ENCODE measurements at regions not wholly inside any gene's neighbourhood (a gene's known extent, or its start where the extent isn't known, plus 50 kb on each side); places are given as distances from the start of the nearest gene placed in this dataset.
"Not testable (repeated sequence)": the region's sequence is repeated elsewhere in the genome, so short reads cannot be mapped to it uniquely, and the experiment has no call there.

DNA sequence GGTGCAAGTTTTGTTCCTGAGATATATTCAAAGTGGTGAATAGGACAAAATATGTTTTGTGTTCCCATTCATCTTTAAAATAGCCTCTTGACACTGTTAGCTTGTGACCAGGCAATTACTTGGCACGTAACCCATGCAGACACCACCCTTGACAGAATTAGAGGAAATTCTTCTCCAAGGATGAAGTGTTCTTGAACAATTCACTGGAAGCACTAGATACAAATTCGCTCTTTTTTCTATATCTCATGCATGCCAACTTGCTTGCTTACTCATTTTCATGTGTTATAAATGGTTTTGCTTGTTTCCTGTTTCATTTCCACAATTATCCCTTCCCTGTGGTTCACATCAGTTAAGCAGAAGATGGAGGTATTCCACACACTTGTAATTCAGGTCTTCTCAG, 105.2 kb upstream of the MAN1A1 start:
- DNase-seq, result no peak
- intact Hi-C loops (cut with DNase I), result no loop called here

DNA sequence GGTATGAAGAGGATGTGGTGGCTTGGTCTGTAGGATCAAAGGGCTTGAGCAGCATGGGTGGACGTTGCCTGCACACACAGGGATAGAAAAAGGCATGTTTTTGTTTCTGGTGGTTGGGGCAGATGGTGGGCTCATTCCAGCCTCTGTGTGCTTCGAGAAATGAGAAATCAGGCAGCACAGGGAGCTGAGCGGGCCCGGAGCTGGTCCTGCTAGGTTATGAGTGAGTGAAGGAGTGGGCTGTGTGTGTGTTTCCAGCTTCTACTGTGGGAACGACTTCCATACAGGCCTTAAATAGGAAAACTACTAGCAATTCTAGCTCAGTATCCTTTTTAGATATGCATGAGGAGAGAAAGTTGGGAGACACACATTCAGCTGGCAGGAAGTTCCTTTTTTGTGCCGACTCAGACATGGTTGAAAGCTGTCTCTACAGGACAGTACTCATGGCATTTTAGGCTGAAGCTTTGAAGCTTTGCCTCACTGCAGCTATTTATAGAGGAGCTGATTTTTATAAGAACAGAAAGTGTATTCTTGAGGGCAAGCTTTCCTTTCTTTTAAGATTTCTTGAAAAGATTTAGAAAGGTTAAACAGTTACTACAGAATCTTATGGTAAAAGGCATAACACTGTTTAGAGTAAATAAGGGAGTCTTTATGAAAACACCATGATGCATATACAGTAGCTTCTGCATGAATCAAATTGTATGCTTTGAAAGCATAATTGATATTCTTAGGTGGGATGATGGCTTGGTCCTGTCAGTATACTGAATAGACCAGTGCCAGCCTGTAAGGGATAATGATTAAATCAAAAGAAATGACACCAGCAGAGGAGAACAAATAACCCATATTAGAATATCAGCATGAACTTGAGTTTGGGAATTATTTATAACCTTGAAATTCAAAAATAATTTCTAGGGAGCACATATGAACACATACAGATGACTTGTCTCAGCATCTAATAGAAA, 104.0 kb upstream of the MAN1A1 start:
- intact Hi-C loops (cut with DNase I), result no loop called here

DNA sequence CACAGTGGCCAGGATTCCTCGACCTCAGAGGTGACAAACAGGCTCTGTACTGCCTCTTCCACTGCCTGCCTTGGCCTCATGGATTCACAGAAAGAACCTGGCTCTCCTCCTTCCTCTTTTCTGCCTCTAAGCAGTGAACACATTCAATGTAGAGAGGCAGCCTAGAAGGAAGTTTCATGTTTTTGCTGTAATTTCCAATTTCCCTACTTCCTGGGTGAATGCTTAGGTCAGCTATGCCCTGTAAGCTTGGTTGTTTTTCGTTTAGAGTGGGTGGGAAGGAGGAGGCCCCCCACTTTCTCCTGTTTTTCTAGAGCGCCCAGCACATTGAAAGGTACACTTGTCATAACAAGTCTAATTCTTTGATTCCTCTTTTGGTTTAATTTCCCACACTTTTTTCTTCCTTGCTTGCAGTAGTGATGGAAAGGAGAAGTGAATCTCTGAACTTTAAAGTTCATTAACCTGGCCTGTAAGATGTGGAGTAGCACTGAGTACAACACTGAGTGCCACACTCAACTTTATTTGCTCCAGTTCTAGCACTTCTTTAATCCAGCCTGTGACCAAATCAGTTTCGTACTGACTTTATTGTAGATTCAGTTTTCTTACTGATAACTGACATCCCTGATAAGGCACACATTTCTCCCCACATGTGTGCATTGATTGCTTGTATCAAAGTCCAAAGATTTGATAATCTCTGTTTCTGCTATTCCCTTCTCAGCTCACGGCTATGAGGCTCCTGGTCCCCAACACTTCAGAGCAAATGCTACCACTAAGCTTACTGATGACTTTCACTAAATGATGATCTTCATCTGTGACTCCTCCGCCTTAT, 100.0 kb upstream of the MAN1A1 start:
- no peak for DNase-seq
- intact Hi-C loops (cut with DNase I), result no loop called here

More for the DNA sequence above, 104.0 kb upstream of the MAN1A1 start:
- peak in 7 of 10 donors; percentile 10 to 72 (median 19) for DNase-seq

DNA sequence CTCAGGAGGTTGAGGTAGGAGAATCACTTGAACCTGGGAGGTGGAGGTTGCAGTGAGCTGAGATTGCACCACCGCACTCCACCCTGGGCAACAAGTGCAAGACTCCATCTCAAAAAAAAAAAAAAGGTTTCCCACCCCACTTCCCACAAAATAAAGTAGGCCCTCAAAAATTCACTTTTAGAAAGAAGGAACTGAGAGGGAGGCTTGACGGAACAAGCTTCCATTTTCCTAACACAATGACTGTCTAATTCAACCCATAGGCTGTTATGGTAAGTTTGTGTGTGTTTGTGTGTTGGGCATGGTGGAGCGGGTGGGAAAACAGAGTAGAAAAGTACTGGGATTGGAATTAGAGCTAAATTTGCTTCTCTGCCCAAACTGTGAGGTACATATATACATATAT, 98.4 kb upstream of the MAN1A1 start:
- no peak for DNase-seq
- intact Hi-C loops (cut with DNase I), result no loop called here

DNA sequence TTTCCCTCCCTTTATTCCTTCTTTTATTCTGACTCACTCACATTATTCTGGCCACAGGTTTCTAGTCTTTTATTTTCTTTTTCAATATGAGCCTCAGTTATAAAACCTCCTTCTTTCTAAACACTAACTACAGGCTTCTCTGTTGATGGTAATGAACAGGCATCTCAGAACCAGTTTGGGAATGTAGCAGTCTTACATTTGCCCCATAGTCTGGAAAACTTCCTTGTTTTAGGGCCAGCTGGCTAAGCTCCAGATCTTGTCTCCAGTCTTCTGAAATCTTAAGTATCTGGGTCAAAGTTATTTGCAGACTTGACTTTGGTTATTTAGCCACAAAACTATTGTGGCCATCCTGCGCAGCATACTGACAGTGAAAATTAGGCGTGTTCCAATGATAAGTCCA, 97.0 kb upstream of the MAN1A1 start:
- intact Hi-C loops (cut with DNase I), result no loop called here
- no peak for DNase-seq

DNA sequence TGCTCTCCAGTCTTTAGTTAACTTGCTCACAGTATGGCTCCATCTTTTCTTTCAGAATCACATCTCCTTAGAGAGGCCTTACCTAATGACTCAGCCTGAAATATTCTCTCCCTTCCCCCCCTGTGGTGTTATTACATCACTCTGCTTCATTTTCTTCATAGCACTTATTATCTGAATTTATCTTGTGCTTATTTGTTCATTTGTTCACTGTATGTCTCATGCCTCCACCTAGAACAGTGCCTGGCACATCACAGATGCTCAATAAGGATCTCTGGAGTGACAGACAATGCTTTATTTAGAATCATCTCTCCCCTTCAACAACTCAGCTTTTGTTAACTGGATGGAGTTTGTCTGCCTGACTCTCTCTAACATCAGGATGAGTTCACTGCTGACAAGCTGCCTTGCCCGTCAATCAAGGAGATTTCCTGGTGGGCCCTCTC, 96.6 kb upstream of the MAN1A1 start:
- DNase-seq, result no peak
- intact Hi-C loops (cut with DNase I), result no loop called here

DNA sequence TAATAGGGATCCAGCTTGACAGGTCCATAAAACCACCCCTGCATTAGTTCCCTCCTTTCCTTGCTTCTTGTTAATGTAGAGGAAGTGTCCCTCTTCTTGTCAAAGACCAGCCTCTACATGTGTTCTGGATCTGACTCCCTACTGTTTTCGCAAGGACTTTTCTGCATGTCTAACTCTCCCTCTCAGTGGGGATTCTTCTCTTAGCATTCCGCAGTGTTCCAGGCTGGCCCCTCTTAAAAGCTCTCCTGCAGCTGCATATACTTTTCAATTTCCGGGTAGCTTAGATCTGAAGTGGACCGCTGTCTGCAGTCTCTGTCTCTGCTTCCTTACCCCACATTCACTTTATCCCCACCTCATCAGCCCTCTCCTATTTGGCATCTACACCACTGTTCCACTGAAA, 96.1 kb upstream of the MAN1A1 start:
- no peak for DNase-seq
- intact Hi-C loops (cut with DNase I), result no loop called here

DNA sequence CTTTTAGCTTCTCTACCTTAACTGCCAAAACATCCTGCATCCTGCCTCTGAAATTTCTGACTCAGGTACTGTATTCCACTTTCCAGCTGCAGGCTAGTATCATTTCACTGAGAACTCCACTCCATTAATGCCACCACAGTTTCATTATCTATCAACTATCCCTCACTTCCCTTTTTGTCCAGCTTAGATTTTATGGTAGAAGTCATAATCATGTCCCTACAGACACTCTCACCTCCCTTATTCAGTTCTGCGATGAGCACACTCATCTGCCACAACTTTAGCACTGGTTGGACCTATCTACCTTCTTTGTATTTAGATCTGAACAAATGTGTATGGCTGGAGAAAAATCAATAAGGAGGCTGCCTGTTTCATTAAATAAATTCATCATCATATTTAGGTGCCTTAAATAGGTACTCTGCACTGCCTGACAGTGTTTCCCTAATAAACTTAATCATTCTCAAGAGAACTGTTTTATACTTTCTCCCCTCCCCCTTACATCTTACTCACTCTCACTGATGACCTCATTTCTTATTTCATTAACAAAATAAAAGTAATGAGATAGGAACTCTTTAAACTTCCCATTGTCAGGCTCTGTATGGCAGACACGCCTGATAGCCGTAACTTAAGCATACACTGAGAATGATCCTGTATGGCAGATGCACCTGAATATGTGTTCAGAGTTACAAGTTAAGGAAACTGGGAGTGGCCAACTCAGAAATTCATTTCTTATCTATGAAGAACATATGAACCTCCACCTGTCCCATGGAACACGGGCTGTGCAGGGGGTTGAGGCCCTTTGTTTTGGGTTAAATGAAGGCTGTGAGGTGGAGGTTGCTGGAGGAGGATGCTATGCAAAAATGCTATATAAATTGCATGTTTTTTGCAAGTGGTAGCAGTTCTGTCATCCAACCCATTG, 95.3 kb upstream of the MAN1A1 start:
- intact Hi-C loops (cut with DNase I), result no loop called here
- no peak for DNase-seq

DNA sequence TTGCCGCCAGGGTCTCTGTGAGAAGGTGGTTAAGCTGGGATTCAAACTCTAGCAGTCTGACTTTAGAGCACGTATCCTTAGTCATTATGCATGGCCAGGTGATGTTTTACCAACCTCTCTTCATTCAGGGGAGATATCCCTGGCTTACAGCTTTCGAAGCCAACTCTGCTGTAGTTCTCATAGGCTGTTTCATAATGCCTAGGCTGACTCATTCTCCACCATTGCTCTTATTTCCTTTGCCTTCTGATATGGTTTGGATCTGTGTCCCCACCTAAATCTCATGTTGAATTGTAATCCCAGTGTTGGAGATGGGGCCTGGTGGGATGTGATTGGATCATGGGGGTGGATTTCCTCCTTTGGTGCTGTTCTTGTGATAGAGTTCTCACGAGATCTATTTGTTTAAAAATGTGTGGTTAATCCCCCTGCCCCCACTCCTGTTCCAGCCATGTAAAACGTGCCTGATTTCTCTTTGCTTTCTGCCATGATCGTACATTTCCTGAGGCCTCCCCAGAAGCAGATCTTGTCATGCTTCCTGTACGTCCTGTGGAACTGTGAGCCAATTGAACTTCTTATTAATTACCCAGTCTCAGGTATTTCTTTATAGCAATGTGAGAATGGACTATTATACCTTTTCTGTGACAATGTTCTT, 94.6 kb upstream of the MAN1A1 start:
- intact Hi-C loops (cut with DNase I), result no loop called here
- DNase-seq, result no peak

DNA sequence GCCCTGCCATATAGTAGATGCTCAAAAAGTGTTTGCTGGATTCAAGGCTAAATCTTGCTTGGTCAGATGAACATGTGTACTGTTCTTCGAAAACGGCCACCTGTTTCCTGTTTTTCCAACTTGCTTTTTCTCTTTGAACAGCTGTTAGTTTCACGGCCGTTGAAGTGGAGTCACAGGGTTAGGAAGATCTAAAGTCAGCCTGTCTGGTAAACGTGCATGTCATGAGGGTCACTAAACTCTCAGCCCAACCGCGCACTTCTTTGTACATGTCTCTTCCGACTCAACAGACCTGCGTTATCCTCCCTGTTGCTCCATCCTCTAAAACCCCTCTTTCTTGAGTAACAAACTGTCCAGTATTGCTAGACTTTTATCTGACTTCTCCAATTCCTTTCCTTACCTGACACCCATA, 93.2 kb upstream of the MAN1A1 start:
- intact Hi-C loops (cut with DNase I), result no loop called here
- no peak for DNase-seq

DNA sequence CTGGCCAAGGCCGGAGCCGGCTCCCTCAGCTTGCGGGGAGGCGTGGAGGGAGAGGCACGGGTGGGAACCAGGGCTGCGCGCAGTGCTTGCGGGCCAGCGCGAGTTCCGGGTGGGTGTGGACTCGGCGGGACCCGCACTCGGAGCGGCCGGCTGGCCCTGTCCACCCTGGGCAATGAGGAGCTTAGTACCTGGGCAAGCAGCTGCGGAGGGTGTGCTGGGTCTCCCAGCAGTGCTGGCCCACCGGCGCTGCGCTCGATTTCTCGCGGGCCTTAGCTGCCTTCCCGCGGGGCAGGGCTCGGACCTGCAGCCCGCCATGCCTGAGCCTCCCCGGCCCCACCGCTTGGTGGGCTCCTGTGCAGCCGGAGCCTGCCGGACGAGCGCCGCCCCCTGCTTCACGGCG, 91.4 kb upstream of the MAN1A1 start:
- DNase-seq, result peak in 3 of 10 donors; percentile 57 to 74 (median 72)
- intact Hi-C loops (cut with DNase I), result no loop called here

DNA sequence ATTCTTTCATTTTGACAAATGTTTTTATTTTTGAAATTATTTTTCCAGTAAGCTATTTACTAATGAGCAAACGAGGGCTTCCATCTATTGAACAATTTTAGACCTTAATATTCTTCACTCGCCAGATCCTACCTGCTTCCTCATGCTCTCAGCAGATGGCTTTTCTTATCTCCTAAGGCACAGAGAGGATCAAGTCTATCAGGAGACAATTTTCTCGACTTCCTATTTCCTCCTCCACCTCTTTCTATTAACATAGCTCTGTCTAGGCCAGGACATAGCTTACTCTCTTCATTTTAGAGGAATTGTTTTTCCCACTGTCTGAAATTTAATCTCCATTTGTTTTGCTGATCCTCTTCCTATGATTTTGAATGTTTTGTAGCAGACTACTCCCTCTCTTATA, 87.0 kb upstream of the MAN1A1 start:
- intact Hi-C loops (cut with DNase I), result no loop called here
- DNase-seq, result no peak

DNA sequence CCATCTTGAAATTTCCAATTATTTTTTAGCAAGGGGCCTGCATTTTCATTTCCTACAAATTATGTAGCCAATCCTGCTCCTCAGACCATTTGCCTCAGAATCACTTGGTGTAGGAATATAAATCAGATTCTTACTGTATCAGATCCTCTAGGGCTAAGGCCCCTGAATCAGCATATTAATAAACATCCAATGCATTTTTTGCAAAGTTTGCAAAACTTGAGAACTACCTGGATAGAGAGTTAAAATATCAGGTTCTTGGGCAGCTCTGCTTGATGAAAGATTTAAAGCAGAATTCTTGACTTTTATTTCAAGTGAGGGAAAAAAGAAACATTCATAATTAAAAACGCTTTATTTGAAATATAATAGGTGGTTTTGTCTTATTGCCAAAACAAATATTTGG, 82.2 kb upstream of the MAN1A1 start:
- no peak for DNase-seq
- intact Hi-C loops (cut with DNase I), result no loop called here

DNA sequence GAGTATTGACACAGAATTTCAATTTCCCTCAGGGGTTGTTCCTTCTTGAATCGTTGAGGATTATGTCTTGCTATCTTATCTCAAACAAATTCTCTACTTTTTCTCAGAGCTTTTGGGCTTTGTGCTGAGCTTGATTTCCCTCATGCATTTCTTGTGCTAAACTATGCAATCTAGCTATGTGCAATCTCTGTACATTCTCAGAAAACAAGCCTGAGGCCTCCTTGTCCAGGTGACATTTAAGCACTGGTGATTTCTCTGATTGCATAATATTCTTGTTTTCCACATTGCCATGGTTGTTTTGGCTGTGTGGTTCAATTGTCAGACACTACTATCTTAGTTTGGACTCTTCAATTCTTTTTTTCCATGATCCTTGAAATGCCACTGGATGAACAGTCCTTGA, 81.2 kb upstream of the MAN1A1 start:
- intact Hi-C loops (cut with DNase I), result no loop called here
- no peak for DNase-seq

DNA sequence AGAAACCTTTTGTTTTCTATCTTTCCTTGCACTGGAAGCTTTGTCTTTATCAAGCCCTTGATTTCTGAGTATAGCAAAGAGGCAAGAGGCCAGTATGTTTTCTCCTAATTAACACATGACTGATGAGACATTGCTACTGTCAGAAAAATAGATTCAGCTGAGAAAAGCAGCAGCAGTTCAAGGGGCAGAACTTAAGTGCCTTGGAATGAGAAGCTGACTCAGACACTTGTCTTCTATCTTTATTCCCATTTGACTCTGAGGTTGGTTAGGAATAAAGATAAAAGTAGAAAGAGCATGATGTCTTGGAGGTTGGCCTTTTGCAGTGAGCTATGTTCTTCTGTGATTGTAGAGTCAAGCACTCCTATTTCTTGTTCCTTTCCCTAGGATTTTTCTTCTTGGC, 79.1 kb upstream of the MAN1A1 start:
- intact Hi-C loops (cut with DNase I), result no loop called here
- no peak for DNase-seq

DNA sequence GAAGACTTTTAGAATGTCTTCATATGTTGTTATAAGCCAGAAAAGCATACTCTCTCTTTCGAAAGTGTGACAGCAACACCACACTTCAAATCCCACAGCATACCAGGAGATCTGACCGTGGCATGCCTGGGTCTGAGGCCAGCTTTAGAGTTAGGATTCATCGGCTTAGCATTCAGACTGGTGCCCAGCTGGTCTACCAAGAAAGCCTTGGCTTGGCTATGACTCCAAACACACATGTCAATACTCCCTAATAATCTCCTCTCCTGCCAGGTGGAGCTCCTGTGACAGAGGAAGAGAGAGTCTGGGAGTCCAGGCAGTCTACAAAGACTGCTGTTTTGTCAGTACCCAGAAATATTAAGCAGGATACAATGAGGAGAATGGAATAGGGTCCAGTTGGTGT, 77.1 kb upstream of the MAN1A1 start:
- DNase-seq, result no peak
- intact Hi-C loops (cut with DNase I), result no loop called here

DNA sequence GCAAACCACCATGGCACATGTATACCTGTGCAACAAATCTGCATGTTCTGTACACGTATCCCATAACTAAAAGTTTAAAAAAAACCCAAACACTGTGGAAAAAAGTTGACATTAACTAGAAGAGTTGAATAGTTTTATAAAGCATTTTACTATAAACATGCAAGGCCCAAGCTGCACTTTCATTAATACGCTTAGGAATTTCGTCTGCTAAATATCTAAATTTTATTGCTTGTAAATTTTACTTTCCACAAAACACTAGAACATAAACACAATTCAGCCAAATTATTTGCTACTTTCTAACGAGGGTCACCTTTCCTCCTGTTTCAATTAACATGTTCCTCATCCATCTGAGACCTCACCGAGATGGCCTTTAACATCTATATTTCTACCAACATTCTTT, 74.4 kb upstream of the MAN1A1 start:
- no peak for DNase-seq
- intact Hi-C loops (cut with DNase I), result no loop called here

DNA sequence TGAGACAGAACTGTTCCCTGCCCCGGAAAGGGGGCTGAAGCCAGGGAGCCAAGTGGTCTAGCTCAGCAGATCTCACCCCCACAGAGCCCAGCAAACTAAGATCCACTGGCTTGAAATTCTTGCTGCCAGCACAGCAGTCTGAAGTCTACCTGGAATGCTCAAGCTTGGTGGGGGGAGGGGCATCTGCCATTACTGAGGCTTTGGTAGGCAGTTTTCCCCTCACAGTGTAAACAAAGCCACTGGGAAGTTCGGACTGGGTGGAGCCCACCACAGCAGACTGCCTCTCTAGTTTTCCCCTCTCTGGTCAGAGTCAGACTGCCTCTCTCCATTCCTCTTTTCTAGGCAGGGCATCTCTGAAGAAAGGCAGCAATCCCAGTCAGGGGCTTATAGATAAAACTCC, 68.5 kb upstream of the MAN1A1 start:
- intact Hi-C loops (cut with DNase I), result not testable (repeated sequence)

DNA sequence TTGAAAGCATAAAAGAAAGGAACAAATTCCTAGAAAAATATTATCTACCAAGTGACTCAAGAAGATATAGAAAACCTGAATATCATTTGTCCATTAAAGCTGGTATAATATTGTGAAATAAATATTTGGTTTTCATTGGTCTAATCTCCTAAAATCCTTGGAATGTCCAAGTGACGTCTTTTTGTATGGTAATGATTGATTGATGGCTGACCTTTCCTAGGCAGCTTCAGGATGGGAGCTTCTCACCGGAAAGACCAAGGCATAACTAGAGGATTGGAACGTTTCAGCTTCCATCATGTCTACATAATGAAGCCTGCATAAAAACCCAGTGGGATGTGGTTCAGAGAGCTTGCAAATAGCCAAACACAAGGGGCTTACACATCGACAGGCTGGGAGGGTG, 57.6 kb upstream of the MAN1A1 start:
- intact Hi-C loops (cut with DNase I), result no loop called here
- DNase-seq, result no peak

More for the DNA sequence above, 68.5 kb upstream of the MAN1A1 start:
- peak in 1 of 10 donors; percentile 30 for DNase-seq

DNA sequence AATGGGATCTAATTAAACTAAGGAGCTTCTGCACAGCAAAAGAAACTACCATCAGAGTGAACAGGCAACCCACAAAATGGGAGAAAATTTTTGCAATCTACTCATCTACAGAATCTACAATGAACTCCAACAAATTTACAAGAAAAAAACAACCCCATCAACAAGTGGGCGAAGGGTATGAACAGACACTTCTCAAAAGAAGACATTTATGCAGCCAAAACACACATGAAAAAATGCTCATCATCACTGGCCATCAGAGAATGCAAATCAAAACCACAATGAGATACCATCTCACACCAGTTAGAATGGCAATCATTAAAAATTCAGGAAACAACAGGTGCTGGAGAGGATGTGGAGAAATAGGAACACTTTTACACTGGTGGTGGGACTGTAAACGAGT, 55.6 kb upstream of the MAN1A1 start:
- DNase-seq; intact Hi-C loops (cut with DNase I): not testable (repeated sequence)
